NCI-H345 (cell line): ENCODE measurements at regions not wholly inside any gene's neighbourhood (a gene's known extent, or its start where the extent isn't known, plus 50 kb on each side); places are given as distances from the start of the nearest gene placed in this dataset.
"Not testable (repeated sequence)": the region's sequence is repeated elsewhere in the genome, so short reads cannot be mapped to it uniquely, and the experiment has no call there.

Experiments used
- DNase-seq: peaks from one replicate; lab custom pipeline; 2025; lab: John Stamatoyannopoulos, UW

DNA sequence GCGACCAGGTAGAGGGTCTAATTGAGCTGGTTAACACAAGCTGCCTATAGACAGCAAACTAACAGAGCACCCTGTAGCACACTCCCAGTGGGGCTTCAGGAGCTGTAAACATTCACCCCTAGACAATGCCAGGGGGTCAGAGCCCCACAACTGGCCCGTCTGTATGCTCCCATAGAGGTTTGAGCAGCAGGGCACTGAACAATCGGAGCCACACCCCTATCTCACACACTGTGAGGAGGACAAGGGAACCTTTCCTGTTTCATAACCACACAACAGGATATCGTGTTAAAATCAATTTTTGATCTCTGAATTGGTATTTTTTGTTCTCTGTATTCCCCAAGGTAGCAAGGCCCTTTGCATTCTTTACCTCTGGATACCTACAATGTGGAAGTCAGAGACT is 266.1 kb downstream of the SPRY2 start:
- no peak for DNase-seq

DNA sequence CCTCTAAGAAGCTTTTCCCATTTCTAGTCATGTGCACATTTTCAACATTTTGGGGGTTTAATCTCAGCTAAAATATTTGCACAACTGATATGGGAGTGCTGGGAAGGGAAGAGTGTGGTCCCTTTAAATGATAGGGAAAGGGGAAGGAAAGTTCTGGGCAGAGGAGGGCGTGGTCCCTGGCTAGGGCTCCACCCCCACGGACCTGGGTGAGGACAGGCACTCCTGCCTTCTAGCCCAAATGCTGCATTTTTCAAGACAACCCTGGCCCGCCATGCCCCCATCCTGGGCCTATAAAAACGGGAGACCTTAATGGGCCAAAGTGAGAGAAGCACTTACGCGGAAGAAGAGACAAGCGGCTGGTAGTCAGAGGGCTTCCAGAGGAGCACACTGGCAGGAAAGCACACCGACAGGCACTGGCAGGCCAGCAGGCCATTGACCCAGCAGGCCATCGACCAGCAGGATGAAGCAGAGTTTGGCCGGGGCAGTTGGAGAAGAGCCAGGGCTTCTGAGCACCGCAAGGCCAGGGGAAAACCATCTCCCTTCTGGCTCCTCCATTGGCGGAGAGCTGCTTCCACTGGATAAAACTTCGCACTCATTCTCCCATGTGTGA is 266.7 kb downstream of the SPRY2 start:
- DNase-seq, result no peak

DNA sequence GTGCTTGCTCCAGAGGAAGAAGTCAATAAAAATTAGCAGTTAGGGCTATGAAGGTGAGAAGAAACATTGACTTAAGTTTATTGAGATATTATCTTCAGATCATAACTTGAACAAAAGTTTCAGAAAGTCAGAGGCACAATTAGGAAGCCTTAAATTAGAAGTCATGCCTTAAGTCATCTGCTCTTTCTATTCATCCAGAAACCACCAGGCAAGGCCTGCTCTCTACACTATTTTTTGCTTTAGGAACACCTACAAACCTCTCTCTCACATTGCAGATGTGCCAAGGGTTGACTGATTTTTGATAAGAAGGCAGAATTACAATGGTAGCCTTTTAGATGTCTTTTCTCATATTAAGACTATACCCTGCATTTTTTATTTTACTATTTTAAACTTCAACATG is 268.7 kb downstream of the SPRY2 start:
- no peak for DNase-seq

DNA sequence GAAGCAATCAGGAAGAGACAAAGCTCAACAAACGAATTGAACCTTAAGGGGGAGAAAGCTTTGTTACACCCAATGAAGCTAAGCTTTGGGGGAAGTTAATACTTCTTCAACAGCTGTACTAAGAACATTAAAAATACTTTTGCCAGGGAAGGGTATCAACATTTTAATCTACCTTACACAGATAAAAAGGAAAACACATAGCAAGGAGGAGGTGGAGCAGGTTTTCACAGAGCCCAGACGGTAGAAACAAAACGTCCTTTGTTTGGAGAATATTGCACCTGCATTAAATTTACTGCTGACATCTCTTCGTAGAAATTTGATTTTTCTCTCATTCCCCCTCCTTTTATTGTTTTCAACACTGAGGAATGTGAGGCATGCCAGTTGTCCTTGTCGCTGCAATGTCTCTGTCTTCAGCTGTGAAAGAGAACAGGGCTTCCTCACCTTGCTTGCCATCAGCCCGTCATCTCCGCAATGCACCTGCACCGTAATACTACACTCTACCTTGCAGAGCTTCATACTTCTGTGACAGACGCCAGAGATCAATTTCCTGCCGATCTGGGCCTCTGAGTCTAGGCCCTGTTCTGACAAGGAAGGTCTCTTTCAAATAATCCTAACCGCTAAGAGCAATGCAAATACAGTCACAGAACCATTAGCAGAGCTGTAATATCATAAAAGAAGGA is 270.8 kb downstream of the SPRY2 start:
- DNase-seq, result no peak

DNA sequence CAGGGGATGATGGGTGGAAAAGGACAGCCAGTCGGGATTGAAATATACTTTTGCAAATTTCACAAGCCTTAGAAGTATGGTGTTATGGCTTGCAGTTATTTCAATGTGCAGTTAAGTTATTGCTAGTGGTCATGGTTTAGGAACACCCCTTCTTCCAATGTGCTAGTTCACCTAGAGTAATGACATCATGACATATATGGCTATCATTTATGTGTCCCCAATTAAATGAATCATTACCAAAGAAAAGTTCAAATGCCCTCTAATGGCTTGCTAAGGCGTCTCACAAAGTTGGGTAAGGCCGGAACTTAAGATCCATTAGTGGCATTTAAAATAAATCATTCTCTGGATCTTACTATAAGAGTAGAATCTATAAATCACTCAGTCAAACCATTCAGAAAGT is 271.6 kb downstream of the SPRY2 start:
- DNase-seq, result no peak

DNA sequence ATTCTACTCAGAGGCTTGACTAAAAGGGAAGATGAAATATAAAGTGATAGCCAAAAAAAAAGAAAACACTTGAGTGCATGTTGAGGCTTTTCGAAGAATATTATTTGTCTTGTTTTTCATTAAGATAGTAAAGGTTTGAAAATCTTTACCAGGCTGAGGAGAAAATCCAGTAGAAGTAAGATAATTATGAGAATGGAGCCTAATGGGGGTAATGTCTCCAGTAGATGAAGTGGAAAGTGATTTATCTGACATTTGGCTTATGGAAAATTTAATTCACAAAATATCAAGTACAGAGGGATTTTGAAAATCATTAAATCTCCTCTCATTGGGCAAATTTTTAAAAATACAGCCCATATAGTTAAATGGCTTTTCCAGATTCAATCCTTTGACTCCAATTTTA is 274.9 kb downstream of the SPRY2 start:
- DNase-seq, result no peak

DNA sequence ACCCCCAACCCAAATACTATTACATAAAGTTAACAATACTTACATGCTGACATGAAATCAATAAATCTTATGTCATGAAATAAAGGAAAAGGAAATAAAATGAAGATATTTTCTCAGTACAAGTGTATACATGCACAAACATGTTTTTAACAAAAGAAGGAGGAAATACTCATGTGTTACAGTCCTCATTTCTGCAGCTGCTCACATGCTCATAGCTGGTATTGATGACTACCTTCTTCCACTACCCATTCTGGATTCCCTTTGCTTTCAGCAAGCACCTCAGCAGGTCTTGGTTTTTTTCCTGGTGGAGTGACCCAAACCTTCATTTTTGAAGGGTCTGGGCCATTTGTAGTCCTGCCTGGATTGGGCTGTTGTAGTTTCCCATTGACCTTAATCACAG is 278.5 kb downstream of the SPRY2 start:
- not testable (repeated sequence) for DNase-seq

DNA sequence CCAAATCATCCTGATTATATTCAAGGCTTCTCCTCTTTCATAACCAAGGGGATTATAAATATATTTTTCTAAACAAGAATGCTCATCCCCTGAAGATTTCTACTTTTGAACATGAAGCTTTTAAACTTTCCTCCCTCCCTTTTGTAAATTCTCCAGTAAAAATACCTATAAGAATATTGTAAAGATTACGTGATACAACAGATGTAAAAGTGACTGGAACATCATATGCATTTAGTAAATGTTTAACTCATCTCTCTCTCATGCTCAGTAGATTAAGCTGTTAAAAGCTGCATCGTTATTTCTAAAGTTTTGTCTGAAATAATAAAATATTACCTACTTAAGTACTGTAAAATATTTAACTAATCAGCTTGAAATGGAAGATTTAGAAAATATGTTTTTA is 281.1 kb downstream of the SPRY2 start:
- DNase-seq, result no peak

DNA sequence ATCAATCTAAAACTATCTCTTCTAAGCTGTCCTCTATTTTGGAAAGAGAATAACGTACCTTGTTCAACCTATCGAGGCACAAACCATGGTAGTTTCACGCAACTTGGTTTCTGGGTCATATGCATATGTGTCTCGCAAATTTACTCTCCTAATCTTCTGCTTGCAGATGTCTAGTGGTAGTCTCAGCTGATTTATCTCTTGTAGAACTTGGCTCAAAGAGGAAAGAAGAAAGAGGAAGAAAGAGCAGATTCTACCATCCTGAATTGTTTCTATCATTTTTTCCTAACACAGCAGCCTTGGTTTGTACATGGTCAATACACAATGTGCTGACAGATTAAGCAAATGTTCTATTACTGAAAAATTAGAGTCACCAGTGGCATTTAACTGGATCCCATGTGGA is 282.3 kb downstream of the SPRY2 start:
- DNase-seq, result no peak

DNA sequence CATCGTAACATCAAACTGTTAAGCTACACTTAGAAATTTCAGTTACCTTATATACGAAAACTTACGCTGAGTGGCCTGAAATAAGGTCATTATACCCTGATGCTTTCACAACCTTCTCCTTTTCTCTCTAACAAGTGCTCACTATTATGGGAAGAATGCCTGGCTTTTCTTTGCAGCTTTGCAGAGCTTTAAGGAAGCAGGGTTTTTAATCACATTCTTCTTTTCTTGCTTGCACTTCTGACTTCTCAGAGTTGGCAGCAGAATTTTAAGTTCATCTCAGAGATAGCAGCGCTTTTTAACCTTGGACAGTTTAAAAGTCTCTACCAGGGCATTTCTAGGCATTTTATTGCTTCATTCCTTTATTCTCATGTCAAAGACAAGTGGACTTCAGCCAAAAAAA is 285.1 kb downstream of the SPRY2 start:
- no peak for DNase-seq

DNA sequence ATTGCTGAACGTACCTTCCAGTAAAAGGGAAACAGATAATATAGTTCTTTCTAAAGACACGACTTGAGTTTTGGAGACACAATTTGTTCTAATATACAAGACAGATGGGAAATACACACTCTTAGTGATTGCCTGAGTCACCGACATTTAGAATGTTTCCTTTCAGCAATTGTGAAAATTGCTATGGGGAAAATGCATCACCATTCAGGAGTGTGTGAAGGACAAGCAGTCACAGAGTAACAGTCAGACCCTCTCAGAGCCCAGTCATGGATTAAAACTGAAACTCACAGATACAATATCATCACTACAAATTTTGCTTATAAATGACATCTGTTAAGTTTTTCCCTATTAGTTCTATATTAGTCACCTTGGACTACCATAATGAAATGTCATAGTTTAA is 286.1 kb downstream of the SPRY2 start:
- DNase-seq, result no peak

DNA sequence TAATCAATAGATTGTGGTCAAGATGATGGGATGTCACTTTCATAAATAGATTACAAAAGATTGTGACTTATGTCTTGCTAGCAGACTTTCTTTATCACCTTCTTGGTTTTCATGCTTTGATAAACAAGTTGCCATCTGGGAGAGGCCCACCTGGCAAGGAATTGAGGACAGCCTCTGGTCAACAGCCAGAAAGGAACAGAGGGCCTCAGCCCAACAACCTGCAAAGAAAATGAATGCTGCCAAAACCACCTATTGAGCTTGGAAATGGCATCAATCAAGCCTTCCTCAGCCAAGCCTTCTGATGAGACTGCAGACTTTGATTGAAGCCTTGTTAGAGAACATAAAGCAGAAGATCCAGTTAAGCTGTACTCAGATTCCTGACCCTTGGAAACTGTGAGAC is 288.6 kb downstream of the SPRY2 start:
- DNase-seq, result no peak

DNA sequence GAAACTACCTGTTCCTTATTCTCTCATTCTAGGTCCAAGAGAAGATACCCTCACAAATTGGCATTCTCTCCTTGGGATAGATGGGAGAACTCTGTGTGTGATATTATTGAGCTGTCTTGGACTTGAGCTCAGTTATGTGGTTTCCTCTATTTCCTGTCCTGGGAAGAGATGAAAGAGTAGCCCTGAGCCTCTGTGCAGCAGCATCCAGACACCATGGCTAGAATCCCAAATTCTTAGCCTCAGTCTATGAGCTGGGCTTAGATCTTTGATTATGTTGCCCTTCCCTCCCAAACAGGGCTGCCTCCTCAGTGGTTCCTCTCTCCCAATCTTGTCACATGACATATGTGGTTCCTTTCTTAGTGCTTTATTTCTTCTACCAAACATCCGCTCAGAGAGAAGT is 290.7 kb downstream of the SPRY2 start:
- no peak for DNase-seq

DNA sequence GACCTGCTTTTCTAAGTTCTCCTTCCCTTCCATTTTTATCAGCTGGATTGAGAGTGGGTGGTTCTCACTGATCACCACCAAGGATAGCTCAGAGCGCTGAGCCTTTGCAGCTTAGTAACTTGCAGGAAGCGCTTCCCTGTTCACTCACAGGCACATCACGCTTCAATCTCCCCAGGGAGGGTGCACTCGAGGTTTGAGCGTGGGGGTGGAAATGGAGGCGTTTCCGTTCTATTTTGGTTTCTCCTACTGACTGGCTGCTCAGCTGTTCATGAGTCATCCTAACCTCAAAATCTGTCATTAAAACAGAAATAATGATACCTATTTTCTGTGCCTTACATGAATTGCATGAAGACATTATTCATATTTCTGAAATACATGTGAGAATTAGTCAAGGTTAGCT is 292.1 kb downstream of the SPRY2 start:
- peak; percentile 51 for DNase-seq

DNA sequence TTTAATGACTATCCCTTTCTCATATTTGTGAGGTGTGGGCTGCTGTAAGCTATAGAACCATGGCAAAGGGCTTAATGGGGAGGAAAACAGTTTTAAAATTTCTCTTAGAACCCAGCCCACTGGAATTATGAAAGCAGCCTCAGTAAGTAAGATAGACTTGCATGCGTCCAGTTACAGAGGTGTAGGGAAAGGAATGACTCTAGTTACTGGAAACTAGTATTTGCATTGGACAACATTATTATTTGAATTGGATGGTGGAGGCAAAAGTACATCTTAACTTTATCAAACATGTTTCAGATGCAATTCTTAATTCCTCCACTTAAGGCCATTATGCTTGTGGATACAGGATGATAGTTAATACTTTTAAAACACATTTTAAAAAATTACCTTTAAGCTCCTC is 292.9 kb downstream of the SPRY2 start:
- no peak for DNase-seq

DNA sequence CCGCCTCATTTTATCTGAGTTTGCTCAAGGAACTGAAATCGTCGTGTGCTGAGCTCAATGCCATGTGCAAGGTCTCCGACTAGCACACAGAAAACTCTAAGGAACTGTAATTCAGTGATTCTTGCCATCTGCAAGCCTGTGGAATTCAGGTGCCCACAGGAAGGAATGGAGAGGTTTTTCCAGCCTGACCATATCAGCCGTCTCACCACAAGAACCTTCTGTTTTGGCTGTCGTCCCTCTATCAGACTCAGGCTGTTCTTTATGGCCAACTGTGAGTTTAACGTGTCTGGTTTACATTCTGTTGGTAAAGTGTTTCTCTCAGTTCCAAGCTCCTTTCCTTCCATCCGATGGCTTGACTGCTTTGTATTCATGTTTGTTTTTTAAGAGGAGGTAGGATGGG is 293.5 kb downstream of the SPRY2 start:
- no peak for DNase-seq

DNA sequence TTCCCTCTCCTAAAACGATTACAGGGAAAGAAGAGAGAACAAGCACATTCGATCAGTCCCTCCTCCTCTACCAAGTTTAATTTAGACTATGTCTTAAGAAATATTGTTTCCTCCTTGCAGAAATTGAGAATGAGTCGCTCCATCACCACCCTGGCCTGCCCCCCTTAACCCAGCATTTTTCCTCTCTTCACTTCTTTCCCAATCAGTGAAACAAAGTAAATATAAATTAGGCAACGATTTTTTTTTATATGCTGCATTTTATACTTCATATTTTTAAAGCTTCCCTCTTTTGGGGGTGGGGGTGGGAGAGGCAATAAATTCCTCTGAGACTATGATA is 300.0 kb downstream of the SPRY2 start:
- no peak for DNase-seq

DNA sequence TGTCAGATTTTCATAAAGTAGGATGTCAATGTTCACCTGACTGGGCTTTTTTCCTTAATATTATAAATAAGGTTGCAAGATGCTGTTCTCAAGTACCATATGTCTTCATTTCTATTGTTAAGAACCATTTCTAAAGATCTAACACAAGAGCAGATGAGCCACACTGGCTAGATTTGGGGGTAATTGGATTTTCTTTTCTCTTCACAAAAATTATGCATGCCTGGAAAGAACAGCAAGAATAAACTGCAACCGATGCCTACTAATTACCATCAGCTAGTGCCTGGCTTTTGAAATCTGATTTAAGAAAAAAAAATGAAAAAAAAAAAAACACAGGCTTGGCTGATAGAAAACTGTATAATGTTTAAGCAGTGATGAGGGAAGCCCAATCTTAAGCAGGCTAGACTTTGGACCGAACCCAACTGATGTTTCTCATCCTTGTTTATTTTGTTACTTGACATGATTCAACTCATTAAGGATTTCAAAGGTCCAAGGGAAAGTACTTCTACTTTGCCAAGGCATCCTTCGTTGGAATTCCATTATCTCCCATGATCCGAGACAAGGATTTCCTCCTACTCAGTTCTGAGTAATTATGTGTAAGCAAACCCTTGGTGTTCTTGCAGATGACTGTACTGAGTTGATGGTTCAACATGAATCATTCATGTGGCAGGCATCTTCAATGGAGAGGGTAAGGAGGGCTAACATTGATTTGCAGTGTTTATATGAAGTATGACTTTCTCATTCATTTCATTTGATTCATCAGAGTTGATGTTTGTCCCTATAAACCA is 300.5 kb downstream of the SPRY2 start:
- no peak for DNase-seq

DNA sequence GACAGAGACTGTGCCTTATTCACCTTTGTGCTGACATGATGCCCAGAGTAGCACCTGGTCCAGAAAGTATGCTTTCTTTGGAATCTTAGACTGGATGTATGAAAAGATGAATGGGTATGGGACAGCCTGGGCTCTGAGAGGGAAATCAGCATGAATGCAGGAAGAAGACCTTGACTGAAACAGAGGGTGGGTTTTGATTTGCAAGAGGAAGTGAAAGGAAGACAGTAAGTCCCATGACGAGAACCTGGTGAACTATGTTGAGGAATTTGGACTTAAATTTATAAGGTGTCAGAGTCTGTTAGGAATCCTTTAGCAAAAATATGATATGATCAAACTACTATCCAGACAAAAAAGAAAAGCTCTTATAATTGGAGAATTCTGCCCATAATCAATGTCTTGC is 301.9 kb downstream of the SPRY2 start:
- DNase-seq, result no peak

DNA sequence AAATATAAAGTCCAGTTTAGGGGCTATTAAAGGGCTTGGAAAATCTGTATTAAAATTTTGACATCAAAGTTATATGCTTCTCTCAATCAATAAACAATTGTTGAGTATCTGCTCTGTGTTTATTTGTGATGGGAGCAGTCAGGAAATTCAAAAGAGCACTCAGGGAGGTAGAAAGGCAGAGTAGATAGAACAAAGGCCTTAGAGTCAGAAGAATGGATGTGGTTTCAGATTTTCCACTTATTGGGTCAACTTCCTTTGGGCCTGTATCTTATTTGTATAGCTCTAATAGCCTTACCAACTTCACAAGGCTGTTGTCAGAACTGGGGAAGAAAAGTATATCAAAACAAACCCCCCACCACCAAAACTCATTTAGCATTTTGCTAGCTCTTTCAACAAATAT is 302.6 kb downstream of the SPRY2 start:
- DNase-seq, result no peak

DNA sequence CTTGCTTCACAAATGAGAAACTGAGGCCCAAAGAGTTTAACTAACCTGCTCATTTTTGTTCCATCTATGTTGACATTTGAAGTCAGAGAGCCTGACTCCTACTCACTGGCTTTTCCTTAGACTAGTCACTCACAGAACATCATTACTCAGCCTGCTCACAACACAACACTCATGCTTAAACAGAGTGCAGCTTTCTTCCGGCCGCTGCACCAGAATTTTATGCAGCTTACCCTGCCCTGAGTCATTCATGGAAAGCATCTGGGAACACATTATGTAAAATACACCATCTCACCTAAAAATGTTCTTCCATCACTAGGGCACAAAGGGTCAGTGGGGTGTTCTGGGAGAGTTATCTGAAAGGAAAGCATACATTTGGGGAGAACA is 303.4 kb downstream of the SPRY2 start:
- DNase-seq, result no peak

DNA sequence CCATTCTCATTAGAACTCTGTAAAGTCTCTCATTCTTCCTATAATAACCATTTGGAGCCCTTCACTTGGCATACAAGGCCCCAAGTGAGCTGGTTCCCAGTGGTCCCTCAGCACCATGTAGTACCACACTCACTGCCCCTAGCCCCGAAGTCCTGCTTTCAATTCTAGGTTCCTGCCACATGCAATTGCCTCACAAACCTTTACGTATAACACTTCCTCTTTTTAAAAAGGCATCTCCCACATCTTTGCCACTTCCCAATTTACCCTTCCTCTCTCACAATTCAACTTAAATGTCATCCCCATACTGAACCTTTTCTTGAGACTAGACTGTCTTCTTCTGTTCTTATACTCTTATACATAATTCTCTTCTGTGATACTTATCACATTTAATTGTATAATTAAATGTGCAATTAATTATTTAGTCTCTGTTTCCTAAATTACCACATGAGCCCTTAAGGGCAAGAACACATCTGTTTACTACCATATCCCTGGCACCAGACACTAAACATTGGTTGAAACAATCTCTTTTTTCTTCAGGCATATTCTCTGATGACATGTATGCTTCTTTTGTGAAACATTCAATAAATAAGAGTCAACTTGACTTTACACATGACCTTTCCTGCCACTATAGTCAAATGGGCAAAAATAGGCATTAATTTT is 304.0 kb downstream of the SPRY2 start:
- DNase-seq, result no peak

DNA sequence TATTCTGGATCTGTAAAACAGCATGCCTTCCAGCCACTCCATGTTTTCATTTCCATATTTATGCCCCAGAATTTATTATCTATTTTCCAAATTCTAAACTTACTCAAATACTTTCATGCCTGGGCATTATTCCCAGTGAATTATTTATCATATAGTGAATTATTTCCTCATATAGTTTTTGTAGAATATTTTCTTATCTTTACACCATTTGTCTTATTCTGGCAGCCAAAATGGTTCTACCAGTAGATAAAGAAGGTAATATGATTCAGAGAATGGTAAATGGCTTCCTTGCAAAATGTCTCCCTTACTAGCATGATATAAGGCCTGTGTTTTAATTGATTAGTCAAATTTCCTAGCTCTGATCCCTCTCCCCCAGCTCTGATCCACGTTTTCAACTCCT is 305.8 kb downstream of the SPRY2 start:
- DNase-seq, result no peak
